IPS-NIHi7 (cell line): ENCODE measurements at regions not wholly inside any gene's neighbourhood (a gene's known extent, or its start where the extent isn't known, plus 50 kb on each side); places are given as distances from the start of the nearest gene placed in this dataset.
A peak's percentile ranks its signal among the peaks of the same experiment; 100 is the strongest.
"Not testable (repeated sequence)": the region's sequence is repeated elsewhere in the genome, so short reads cannot be mapped to it uniquely, and the experiment has no call there.

ENCODE experiments used
- DNase-seq: peaks from one replicate; pipeline ENCODE4 v3.0.0; 2012; ENCODE audit warnings: mixed read lengths; ENCODE audit errors: extremely low spot score

GRCh38 chr4:84022564-84022963 lies 476.5 kb downstream of the NKX6-1 start:
- no peak for DNase-seq

GRCh38 chr4:84019626-84020025 lies 479.5 kb downstream of the NKX6-1 start:
- no peak for DNase-seq

GRCh38 chr4:84003046-84003445 lies 467.1 kb downstream of the GPAT3 start:
- no peak for DNase-seq

GRCh38 chr4:84001876-84002569 lies 466.1 kb downstream of the GPAT3 start:
- no peak for DNase-seq

- DNase-seq: peak; percentile 12
These were observed 460.3 kb downstream of the GPAT3 start for GRCh38 chr4:83996254-83996653.

- DNase-seq: peak; percentile 34
These were observed 457.9 kb downstream of the GPAT3 start for GRCh38 chr4:83993774-83994173.

- no peak for DNase-seq
These were observed 453.9 kb downstream of the GPAT3 start for GRCh38 chr4:83989835-83990234.

GRCh38 chr4:83981156-83981555 lies 445.2 kb downstream of the GPAT3 start:
- no peak for DNase-seq

- DNase-seq: no peak
These were observed 443.9 kb downstream of the GPAT3 start for GRCh38 chr4:83979773-83980172.

GRCh38 chr4:83974111-83974780 lies 438.3 kb downstream of the GPAT3 start:
- no peak for DNase-seq

GRCh38 chr4:83964996-83965541 lies 429.2 kb downstream of the GPAT3 start:
- no peak for DNase-seq

- no peak for DNase-seq
These were observed 426.6 kb downstream of the GPAT3 start for GRCh38 chr4:83962492-83962891.

GRCh38 chr4:83961575-83961974 lies 425.7 kb downstream of the GPAT3 start:
- DNase-seq: no peak

GRCh38 chr4:83959160-83959559 lies 423.3 kb downstream of the GPAT3 start:
- DNase-seq: no peak

GRCh38 chr4:83947830-83948193 lies 411.9 kb downstream of the GPAT3 start:
- DNase-seq: no peak

- DNase-seq: no peak
These were observed 411.4 kb downstream of the GPAT3 start for GRCh38 chr4:83947125-83947829.

GRCh38 chr4:83943691-83944090 lies 407.8 kb downstream of the GPAT3 start:
- not testable (repeated sequence) for DNase-seq

GRCh38 chr4:83932750-83933391 lies 397.0 kb downstream of the GPAT3 start:
- no peak for DNase-seq

- DNase-seq: no peak
These were observed 395.9 kb downstream of the GPAT3 start for GRCh38 chr4:83931659-83932438.

GRCh38 chr4:83929550-83929949 lies 393.6 kb downstream of the GPAT3 start:
- DNase-seq: no peak

- DNase-seq: no peak
These were observed 391.0 kb downstream of the GPAT3 start for GRCh38 chr4:83926950-83927349.
